ENCODE measurements at regions not wholly inside any gene's neighbourhood (a gene's known extent, or its start where the extent isn't known, plus 50 kb on each side); places are given as distances from the start of the nearest gene placed in this dataset.
"Not testable (repeated sequence)": the region's sequence is repeated elsewhere in the genome, so short reads cannot be mapped to it uniquely, and the experiment has no call there.

- DNase-seq = no peak
Measured at GRCh38 chr1:222233444-222234158, 314.3 kb downstream of the HHIPL2 start.

GRCh38 chr1:222232842-222233241 lies 315.1 kb downstream of the HHIPL2 start:
- no peak for DNase-seq

GRCh38 chr1:222229672-222230312 lies 318.1 kb downstream of the HHIPL2 start:
- no peak for DNase-seq

GRCh38 chr1:222225316-222225691 lies 322.6 kb downstream of the HHIPL2 start:
- no peak for DNase-seq

DNA sequence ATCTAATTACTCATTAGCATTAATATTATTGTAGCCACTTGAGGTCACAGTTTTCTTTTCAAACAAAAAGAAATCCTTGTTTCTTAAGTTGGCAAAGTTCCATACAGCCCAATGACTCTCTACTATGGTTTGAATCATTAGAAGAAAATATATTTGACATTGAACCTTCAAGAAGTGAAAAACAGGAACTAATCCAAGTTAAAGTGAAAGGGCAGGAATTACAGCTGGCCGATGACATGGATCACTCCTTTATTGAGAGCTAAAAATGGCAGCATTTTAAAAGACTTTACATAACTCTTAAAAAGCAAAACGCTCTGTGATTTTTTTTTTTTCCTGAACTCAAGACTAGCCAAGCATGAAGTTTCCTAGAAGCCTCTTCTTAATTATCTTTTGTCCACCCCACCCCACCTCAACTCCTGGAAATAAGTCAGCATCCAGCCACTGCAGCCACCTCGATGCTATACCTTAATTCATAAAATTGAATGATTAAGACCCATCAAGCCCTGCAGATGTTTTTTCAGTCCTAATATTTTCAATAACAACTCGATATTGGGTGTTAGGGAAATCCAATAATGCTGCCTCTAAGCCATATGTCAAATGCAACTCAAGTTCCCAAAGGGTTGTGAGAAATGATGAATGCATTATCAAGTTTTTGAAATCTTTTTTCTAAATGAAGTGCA lies 323.1 kb downstream of the HHIPL2 start:
- DNase-seq = no peak

GRCh38 chr1:222224156-222224555 lies 323.7 kb downstream of the HHIPL2 start:
- no peak for DNase-seq

DNA sequence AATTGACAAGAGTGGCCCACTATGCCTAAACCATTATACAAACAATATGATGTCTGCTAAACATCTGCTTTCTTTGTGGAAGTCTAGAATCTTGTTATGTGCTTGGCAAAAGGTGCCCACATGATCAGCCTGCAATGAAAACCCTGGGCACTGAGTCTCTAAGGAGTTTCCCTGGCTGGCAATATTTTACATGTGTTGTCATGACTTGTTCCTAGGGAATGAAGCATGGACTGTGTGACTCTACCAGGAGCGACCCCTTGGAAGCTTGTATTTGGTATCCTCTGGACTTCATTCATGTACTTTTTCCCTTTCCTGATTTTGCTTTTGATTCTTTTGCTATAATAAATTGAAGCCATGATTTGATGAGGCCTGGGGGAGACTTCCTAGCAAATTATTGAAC lies 324.9 kb downstream of the HHIPL2 start:
- DNase-seq = no peak

DNA sequence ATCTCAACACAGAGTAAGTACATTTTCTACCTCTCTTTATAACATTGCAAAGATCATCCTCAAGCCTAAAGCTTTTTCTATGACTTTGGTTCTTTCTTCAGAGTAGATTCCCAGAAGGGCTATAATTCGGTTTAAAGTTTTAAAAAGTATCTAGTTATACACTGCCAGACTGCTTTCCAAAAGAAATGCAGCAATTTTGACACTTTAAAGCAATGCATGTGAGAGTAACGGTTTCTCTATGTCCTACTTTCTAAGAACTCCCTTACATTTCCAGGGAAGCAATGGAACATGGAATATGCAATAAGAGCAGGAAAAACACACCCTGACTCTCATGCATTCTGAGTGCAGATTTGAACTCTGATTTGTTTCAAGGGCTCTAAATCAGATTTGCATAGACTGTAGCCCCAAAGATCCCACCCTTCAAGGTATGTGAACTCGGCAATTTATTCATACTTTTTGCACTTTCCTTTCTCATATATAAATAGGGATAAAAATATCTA lies 331.6 kb downstream of the HHIPL2 start:
- DNase-seq = no peak

DNA sequence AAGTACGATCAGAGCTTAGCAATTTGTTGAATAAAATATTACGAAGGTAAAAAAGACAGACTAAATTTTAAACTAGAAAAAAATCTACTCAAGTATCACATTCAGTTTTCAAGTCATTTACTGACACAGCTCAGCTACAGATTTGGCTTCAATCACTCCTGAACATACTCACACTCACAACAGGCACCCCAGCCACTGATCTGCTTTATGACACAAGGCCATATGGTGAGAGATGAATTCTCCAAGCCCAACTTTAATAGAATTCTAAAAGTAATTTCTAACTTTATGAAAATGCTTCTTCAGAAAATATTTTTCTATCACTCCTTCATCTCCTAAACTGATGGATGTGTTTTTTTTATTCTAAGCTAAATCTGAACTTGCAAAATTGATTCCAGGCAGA lies 337.1 kb downstream of the HHIPL2 start:
- DNase-seq = no peak

DNA sequence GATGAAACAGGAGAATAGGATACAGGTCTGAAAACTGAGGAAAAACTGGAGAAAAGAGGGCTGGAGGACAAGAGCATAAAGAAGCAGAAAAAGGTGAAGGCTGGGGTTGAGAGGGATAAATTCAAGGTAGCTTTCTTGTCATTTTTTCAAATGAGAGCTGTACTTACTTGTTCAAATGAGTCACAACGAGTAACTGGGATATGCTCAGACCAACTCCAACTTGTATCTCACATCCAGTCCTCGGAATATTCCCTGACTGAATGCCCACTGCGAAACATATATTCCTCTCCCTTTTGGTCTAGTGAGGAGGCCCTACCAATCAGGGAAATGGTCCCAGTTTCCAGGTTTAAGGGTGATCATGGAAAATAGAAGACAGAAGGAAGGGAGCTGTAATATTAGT lies 343.4 kb downstream of the HHIPL2 start:
- no peak for DNase-seq

DNA sequence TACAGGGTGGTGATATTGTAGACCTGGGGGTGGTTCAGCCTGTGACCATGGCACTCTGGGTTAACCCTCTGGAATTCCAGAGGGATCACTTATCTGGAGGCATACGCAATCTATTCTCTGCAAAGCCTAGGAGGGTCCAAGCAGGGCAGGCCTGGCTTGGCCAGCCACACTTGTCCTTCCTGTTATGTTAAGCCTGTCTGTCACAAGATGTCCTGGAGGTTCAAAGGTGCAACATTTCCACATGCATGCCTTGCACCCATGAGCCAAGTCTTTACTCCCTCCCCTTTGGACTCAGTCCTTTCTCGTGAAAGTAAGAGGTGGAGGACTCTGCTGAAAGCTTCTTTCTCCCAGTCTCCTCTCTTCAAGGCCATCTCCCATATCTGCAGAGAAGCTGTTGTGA lies 345.1 kb downstream of the HHIPL2 start:
- DNase-seq = no peak

GRCh38 chr1:222196736-222197135 lies 351.2 kb downstream of the HHIPL2 start:
- no peak for DNase-seq

- no peak for DNase-seq
Measured at GRCh38 chr1:222196288-222196687, 351.6 kb downstream of the HHIPL2 start.

DNA sequence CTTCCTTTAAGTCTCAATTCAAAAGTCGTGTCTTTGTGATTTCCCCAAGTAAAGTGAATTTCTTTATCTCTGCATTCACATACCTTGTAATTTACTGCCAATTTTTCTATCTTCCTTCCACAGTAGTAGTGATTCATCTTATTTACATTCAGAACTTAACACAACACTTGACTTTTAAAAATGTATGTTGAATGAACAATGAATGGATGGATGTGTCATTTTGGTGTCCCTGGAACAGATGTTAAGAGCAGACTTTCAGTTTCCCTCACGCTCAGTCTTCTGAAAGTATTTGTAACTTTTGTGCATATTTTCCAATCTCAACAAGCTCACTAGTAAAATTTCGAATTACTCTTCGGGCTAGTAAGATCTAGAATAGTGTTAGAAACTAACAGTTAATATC lies 352.0 kb downstream of the HHIPL2 start:
- DNase-seq = no peak

DNA sequence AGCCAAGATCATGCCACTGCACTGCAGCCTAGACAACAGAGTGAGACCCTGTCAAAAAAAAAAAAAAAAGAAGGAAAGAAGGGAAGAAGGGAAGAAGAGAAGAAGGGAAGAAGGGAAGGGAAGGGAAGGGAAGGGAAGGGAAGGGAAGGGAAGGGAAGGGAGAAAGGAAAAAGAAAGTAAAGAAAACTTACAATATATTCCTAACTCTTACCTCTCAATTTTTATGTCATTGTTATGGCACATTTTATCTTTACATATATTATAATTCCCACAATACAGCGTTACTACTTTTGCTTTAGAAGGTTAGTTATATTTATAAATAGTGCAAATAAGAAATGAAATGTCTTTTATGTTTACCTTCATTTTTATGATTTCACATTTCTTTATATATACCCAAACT lies 358.7 kb downstream of the HHIPL2 start:
- DNase-seq = no peak

- no peak for DNase-seq
Measured at GRCh38 chr1:222187566-222188332, 360.2 kb downstream of the HHIPL2 start.

GRCh38 chr1:222182641-222183040 lies 365.3 kb downstream of the HHIPL2 start:
- DNase-seq = no peak

DNA sequence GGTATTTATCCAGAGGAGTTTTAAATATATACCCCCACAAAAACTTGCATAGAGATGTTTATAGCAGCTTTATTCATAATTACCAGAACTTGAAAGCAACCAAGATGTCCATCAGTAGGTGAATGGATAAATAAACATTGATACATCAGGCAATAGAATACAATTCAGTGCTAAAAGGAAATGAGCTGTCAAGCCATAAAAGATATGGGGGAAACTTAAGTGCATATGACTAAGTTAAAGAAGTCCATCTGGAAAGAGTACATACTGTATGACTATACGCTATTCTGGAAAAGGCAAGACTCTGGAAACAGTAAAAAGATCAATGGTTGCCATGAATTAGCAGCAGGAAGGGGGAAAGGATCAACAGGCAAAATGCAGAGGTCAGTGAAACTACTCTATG lies 366.7 kb downstream of the HHIPL2 start:
- no peak for DNase-seq

DNA sequence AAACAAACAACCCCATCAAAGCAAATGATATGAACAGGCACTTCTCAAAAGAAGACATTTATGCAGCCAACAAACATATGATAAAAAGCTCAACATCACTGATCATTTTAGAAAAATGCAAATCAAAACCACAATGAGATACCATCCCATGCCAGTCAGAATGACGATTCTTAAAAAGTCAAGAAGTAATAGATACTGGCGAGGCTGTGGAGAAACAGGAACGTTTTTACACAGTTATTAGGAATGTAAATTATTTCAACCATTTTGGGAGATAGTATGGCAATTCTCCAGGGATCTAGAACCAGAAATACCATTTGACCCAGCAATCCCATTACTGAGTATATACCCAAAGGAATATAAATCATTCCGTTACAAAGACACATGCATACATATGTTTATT lies 370.4 kb downstream of the HHIPL2 start:
- DNase-seq = not testable (repeated sequence)

- DNase-seq = no peak
Measured at GRCh38 chr1:222171005-222171404, 376.9 kb downstream of the HHIPL2 start.

DNA sequence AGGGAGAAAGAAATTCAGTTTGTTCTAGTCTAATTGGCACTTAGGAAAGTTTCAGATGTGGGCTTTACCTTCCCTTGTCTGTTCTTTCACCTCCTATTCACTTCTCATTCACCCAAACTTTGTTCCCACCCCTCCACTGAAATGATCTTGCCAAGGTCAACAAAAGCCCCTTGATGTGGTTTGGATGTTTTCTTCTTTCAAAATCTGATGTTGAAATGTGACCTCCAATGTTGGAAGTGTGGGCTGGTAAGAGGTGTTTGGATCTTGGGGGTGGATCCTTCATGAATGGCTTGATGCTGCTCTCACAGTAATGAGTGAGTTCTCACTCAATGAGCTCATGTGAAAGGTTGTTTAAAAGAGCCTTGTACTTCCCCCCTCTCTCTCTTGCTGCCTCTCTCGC lies 379.3 kb downstream of the HHIPL2 start:
- DNase-seq = no peak

DNA sequence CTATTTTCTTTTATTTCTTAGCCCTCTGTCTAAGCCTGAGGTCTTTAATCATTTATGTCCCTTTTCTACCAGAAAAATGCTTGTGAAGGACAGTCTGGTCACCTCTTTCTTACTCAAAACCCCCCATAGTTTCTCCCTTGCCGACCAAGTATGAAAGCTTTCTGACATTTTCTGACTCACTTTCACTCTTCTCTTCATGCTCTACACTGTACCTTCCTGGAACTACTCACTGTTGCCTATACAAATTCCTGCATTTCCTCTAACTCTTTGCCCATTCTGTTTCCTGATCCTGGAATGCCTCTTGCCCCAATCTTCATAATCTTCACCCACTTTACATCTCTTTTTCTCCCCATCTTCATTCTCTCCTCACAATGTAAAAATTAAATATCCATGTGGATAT lies 380.0 kb downstream of the HHIPL2 start:
- DNase-seq = no peak

- peak; percentile 12 for DNase-seq
Measured at GRCh38 chr1:222167111-222167510, 380.8 kb downstream of the HHIPL2 start.
